ENCODE measurements at regions not wholly inside any gene's neighbourhood (a gene's known extent, or its start where the extent isn't known, plus 50 kb on each side); places are given as distances from the start of the nearest gene placed in this dataset.

DNA sequence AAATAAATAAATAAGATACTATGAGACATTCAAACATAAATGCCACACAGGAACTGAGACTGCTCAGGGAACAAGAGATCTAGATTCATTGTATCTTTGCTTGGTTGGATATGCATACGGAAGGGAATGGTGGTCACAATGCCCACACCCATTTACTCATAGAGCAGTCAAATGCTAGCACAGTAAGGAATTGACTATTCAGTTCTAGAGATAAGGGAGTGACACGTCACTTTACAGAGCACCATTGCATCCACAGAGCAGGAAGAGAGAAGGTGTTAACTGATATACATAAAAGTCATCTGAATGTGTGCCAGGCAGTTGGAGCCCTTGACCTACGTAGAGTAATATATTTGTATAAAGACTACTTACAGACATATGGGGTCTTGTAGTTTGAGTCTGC, 530.0 kb upstream of the NOVA1 start:
- DNase-seq (no peak), ATAC-seq (ENCODE audit: poor library complexity) (no peak)
- intact Hi-C loops (cut with DNase I): no loop called here

DNA sequence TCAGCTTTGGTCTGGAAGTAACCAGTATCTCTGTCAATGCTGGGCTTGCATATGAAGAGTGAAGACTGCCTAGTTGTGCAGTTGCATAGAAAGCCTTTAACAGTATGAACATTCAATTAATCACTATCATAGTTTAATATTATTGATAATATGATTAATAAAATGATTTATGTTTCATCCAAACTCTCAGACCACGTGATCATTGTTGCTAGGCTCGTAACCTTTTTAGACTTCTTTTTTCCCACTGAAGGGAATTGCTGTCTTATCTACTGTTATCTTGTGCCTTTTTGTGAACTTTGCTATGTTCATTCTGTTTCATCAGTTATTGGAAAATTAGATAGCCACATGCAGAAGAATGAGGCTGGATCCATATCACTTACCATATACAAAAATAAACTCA, 536.4 kb upstream of the NOVA1 start:
- no peak for ATAC-seq (ENCODE audit: poor library complexity)
- no peak for DNase-seq
- intact Hi-C loops (cut with DNase I): no loop called here

DNA sequence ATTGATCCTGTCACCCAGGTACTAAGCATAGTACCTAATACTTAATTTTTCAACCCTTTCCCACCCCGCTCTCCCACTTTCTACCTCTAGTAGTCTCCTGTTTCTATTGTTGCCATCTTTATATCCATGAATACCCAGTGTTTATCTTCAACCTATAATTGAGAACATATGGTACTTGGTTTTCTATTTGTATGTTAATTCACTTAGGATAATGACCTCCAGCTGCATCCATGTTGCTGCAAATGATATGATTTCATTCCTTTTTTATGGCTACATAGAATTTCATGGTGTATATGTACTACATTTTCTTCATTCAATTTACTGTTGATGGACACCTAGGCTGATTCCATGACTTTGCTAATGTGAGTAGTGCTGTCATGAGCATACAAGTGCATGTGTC, 547.3 kb upstream of the NOVA1 start:
- intact Hi-C loops (cut with DNase I): no loop called here
- DNase-seq (no peak), ATAC-seq (ENCODE audit: poor library complexity) (no peak)

DNA sequence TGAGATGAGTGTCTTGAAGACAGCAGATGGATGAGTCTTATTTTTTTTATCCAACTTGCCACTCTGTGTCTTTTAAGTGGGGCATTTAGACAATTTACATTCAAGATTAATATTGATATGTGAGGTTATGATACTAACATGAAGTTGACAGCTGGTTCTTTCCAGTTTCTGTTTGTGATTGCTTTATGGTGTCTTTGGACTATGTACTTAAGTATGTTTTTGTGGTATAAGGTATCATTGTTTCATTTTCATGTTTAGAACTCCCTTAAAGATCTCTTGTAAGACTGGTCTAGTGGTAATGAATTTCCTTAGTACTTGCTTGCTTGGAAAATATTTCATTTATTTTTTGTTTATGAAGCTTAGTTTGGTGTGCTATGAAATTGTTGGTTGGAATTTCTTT, 550.3 kb upstream of the NOVA1 start:
- intact Hi-C loops (cut with DNase I): no loop called here
- no peak for ATAC-seq (ENCODE audit: poor library complexity)

GRCh38 chr14:27164139-27164538, 566.3 kb upstream of the NOVA1 start:
- DNase-seq (no peak), ATAC-seq (ENCODE audit: poor library complexity) (no peak)
- intact Hi-C loops (cut with DNase I): no loop called here

More for the DNA sequence above, 550.3 kb upstream of the NOVA1 start:
- no peak for DNase-seq

GRCh38 chr14:27175489-27175888, 577.7 kb upstream of the NOVA1 start:
- no peak for DNase-seq
- no peak for ATAC-seq (ENCODE audit: poor library complexity)
- intact Hi-C loops (cut with DNase I): no loop called here

- intact Hi-C loops (cut with DNase I): no loop called here
- ATAC-seq (ENCODE audit: poor library complexity) (peak; percentile 63), DNase-seq (peak; percentile 64)
Measured at GRCh38 chr14:27181333-27181732, 583.5 kb upstream of the NOVA1 start.

- no peak for ATAC-seq (ENCODE audit: poor library complexity)
- intact Hi-C loops (cut with DNase I): no loop called here
Measured at GRCh38 chr14:27184427-27184826, 586.6 kb upstream of the NOVA1 start.

DNA sequence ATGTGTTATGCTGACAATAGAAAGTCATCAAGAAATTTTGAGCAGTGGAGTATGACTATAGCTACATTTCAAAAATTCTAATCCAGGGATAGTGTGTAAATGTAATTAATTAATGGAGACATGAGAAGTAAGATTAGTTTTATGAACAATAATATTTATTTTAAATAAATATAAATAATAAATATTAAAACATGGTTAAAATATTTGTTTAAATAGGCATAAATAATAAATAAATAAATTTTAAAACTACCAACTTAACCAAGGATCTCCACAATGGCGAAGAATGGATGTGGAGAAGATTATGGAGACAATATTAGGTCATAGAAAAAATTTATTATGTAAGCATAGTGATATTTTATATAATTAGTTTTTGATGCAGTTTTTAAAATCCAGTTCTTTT, 588.2 kb upstream of the NOVA1 start:
- intact Hi-C loops (cut with DNase I): no loop called here
- ATAC-seq (ENCODE audit: poor library complexity) (no peak), DNase-seq (no peak)

More at GRCh38 chr14:27184427-27184826, 586.6 kb upstream of the NOVA1 start:
- DNase-seq: no peak

DNA sequence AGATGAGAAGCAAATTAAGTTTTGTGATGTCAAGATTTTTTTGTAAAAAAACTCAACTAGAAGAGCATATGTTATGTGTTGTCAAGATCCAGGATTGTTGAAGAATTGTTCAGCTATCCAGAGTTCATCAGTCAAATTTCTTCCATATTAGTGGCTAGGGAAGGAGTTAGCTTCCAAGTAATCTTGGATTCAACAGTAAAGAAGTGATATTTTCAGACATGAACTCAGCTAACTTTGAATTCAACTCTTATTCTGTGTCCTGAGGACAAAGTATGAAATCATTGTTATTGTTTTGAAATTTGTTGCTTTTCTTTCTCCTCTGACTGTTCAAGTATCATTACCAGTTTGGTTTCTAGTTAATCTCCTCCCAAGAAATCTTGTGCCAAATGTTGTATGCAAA, 589.3 kb upstream of the NOVA1 start:
- ATAC-seq (ENCODE audit: poor library complexity) (no peak), DNase-seq (no peak)

GRCh38 chr14:27190296-27190695, 592.5 kb upstream of the NOVA1 start:
- ATAC-seq (ENCODE audit: poor library complexity): no peak
- intact Hi-C loops (cut with DNase I): no loop called here
- no peak for DNase-seq

More for the DNA sequence above, 589.3 kb upstream of the NOVA1 start:
- intact Hi-C loops (cut with DNase I): no loop called here

GRCh38 chr14:27199272-27199671, 601.4 kb upstream of the NOVA1 start:
- intact Hi-C loops (cut with DNase I): no loop called here
- DNase-seq (no peak), ATAC-seq (ENCODE audit: poor library complexity) (no peak)

DNA sequence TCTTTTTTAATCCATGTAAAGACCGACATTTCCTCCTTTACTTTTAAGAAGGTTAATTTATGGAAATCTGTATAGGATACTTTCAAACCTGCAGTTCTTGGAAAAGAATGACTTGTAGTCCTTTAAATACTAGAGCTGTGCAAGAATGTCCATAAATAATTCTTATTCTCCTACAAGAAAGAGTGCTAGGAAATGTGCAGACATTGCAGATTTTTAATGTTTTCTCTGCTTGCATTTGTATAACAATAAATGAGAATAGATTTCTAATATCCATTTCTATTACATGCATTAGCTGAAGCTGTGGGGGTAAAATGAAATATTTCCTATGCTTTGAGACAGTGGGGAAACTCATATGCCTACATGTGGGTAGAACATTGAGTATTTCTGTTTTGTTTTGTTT, 607.2 kb upstream of the NOVA1 start:
- intact Hi-C loops (cut with DNase I): no loop called here
- ATAC-seq (ENCODE audit: poor library complexity): no peak
- DNase-seq: no peak

DNA sequence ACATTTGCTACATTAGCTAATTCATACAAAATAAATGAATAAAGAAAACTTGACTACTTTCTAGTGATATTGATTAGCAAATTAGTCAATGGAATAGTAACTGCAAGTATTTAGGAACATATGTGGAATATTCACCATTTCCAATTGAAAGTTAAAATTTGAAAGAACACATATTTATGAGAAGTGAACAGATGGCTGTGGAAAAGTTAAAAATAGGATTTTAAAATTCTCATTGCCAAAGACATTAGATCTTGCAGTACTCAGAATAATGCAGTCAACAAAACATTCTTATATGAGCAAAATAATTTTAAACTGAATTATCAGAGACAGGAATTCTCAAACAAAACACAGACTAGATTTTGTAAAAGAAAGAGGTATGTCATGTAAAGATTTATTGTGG, 613.9 kb upstream of the NOVA1 start:
- no peak for DNase-seq
- no peak for ATAC-seq (ENCODE audit: poor library complexity)
- intact Hi-C loops (cut with DNase I): no loop called here

DNA sequence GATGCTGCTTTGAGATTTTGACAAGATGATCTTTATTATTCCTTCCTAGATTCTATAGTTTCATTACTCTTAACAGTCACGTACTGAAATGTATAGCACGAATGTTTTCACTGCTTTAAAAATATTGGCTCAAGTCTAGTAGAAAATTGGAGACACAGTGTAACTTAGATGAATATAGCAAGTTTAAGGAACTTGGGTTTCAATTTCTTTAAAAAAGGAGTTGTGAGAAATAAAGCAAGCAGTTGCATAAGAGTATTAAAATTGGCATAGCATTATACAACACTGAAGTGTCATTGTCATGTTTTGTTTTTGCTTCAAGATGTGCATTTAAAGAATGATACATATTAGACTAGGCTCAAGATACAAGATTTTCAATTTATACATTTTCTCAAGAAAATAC, 624.8 kb upstream of the NOVA1 start:
- ATAC-seq (ENCODE audit: poor library complexity): no peak
- intact Hi-C loops (cut with DNase I): no loop called here
- no peak for DNase-seq

DNA sequence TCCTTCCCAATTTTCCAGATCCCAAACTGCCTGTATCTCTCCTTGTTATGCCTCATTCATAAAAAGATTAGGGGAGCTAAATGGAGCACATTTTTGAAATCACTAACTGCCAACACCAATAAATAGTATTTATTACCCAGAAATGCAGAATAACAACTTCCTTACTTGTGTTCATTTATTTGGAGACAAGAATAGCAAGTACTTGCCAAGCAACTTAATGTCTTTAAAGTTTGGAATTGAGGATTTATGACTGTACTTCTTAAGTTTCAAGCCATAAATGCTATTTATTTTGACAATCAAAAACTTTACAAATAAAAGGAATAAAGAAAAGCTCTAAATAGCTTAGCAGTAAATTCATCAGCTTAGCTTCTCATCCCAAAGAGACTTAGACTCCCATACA, 626.1 kb upstream of the NOVA1 start:
- ATAC-seq (ENCODE audit: poor library complexity) (no peak), DNase-seq (no peak)
- intact Hi-C loops (cut with DNase I): no loop called here

GRCh38 chr14:27228053-27228452, 630.2 kb upstream of the NOVA1 start:
- ATAC-seq (ENCODE audit: poor library complexity) (no peak), DNase-seq (no peak)
- intact Hi-C loops (cut with DNase I): no loop called here

DNA sequence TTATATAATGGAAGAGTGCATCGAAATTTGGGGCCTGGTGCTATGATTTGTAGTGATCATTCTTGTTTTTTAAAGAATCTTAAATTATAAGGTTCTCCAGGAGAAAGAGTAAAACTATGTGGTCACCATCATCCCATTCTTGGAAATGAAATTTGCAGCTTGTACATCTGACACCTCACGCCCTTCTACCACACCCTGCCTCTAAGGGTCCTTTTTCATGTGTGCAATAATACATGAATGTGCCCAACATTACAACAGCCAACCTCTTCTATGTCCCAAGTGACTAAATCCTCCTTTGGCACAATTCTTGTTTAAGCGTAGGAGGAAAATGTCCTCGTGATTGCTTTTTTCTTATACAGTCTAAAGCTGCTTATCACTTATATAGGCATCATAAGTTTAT, 636.5 kb upstream of the NOVA1 start:
- DNase-seq: no peak
- no peak for ATAC-seq (ENCODE audit: poor library complexity)
- intact Hi-C loops (cut with DNase I): no loop called here

GRCh38 chr14:27236601-27237000, 638.8 kb upstream of the NOVA1 start:
- no peak for DNase-seq
- intact Hi-C loops (cut with DNase I): no loop called here
- ATAC-seq (ENCODE audit: poor library complexity): no peak

DNA sequence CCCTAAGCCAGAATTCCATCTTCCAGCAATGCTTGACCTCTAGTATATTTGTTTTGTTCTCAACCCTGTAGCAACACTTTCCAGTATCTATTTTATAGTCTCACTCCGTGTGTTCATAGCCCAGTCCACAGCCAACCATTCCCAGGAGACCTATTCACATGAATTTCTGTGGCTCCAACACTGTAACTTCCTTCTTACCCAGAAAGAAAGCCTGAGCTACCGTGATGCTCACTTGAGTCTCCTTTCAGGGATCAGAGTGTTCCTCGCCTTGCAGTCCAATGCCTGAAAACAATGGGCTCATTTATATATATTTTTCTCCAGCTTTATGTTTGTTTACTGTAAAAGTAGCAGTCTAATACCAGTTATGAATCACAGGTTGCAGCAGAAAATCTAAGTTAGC, 645.0 kb upstream of the NOVA1 start:
- DNase-seq (no peak), ATAC-seq (ENCODE audit: poor library complexity) (no peak)
- intact Hi-C loops (cut with DNase I): no loop called here

DNA sequence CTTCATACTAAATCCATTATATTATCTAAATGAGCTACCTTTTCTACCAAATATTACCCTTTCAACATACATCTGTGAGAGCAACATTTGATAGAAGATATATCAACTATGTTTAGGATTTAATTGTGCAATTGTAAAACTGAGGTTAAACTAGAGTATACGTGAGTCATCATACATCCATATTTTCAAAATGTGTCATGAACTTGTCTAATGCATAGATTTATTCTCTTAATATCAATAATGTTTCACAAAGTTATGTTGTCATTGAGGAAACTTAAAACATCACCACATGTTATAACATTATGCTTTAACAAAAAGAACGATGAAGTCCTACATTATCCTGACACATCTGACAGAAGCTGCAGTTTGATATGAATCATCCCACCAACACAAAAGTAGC, 645.5 kb upstream of the NOVA1 start:
- intact Hi-C loops (cut with DNase I): no loop called here
- DNase-seq: no peak
- no peak for ATAC-seq (ENCODE audit: poor library complexity)

- intact Hi-C loops (cut with DNase I): no loop called here
- ATAC-seq (ENCODE audit: poor library complexity): no peak
- DNase-seq: no peak
Measured at GRCh38 chr14:27245947-27246346, 648.1 kb upstream of the NOVA1 start.
